HFFc6 (cell line): ENCODE measurements at regions not wholly inside any gene's neighbourhood (a gene's known extent, or its start where the extent isn't known, plus 50 kb on each side); places are given as distances from the start of the nearest gene placed in this dataset.

ENCODE experiments used
- DNase-seq: peaks from one replicate; pipeline ENCODE4 v3.0.0-alpha.2; 2018
- H3K27ac Mint-ChIP-seq: 2 replicates; pipeline ENCODE4 v1.8.0; 2020; ENCODE audit warnings: mild to moderate bottlenecking, mixed read lengths
- H3K27me3 Mint-ChIP-seq: 2 replicates; pipeline ENCODE4 v1.8.0; 2021; ENCODE audit warnings: mild to moderate bottlenecking, moderate library complexity, mixed read lengths; ENCODE audit not compliant: insufficient read depth
- H3K36me3 Mint-ChIP-seq: 2 replicates; pipeline ENCODE4 v1.8.0; 2021; ENCODE audit warnings: low read depth, mixed read lengths
- H3K4me1 Mint-ChIP-seq: 2 replicates; pipeline ENCODE4 v1.8.0; 2020; ENCODE audit warnings: low read depth, mixed read lengths
- H3K4me3 Mint-ChIP-seq: 2 replicates; pipeline ENCODE4 v1.8.0; 2020; ENCODE audit warnings: mild to moderate bottlenecking, moderate library complexity, mixed read lengths
- H3K9me3 Mint-ChIP-seq: 2 replicates; pipeline ENCODE4 v1.8.0; 2020; ENCODE audit warnings: mild to moderate bottlenecking, mixed read lengths
- CTCF ChIP-seq: fragments of 200-600 bp; sonication (generic); IDR thresholded peaks from 2 replicates; pipeline ENCODE4 v1.5.0; 2021; ENCODE audit warnings: antibody characterized with exemption, mild to moderate bottlenecking

GRCh38 chr1:2909797-2910196, 108.3 kb upstream of the TTC34 start:
- Mint-ChIP-seq H3K27me3 (no peaks in the 10 kb centered on the region), H3K9me3 (peaks cover 35% of the 10 kb centered on the region), H3K27ac (no peak overlapping the region), H3K36me3 (no peaks in the 10 kb centered on the region), H3K4me1 (no peaks in the 10 kb centered on the region), H3K4me3 (no peak overlapping the region)
- TF ChIP-seq CTCF: no peak
- DNase-seq: no peak

- Mint-ChIP-seq H3K9me3 (peaks cover 39% of the 10 kb centered on the region), H3K27me3 (no peaks in the 10 kb centered on the region), H3K36me3 (no peaks in the 10 kb centered on the region), H3K4me3 (no peak overlapping the region), H3K27ac (no peak overlapping the region), H3K4me1 (no peaks in the 10 kb centered on the region)
- TF ChIP-seq CTCF: no peak
- no peak for DNase-seq
These were observed 108.7 kb upstream of the TTC34 start for GRCh38 chr1:2910211-2910610.

GRCh38 chr1:2911421-2912178, 109.7 kb upstream of the ACTRT2 start:
- Mint-ChIP-seq H3K27me3 (no peaks in the 10 kb centered on the region), H3K4me3 (no peak overlapping the region), H3K4me1 (no peaks in the 10 kb centered on the region), H3K9me3 (peaks cover 42% of the 10 kb centered on the region), H3K27ac (no peak overlapping the region), H3K36me3 (peaks cover 10% of the 10 kb centered on the region)
- no peak for DNase-seq
- no peak for TF ChIP-seq CTCF

- Mint-ChIP-seq H3K4me3 (no peak overlapping the region), H3K4me1 (no peaks in the 10 kb centered on the region), H3K9me3 (peaks cover 42% of the 10 kb centered on the region), H3K27me3 (no peaks in the 10 kb centered on the region), H3K27ac (no peak overlapping the region), H3K36me3 (peaks cover 10% of the 10 kb centered on the region)
- no peak for DNase-seq
- TF ChIP-seq CTCF: no peak
These were observed 108.7 kb upstream of the ACTRT2 start for GRCh38 chr1:2912424-2913061.

- TF ChIP-seq CTCF: no peak
These were observed 108.2 kb upstream of the ACTRT2 start for GRCh38 chr1:2913091-2913490.

More at GRCh38 chr1:2913091-2913490, 108.2 kb upstream of the ACTRT2 start:
- no peak for DNase-seq
- Mint-ChIP-seq H3K9me3 (peaks cover 45% of the 10 kb centered on the region), H3K27ac (no peak overlapping the region), H3K36me3 (peaks cover 10% of the 10 kb centered on the region), H3K4me1 (no peaks in the 10 kb centered on the region), H3K27me3 (no peaks in the 10 kb centered on the region), H3K4me3 (no peak overlapping the region)
